ENCODE measurements at regions not wholly inside any gene's neighbourhood (a gene's known extent, or its start where the extent isn't known, plus 50 kb on each side); places are given as distances from the start of the nearest gene placed in this dataset.

GRCh38 chr4:11497972-11498371 is 69.3 kb upstream of the HS3ST1 start:
- Histone ChIP-seq H4K91ac (replicated peaks; ENCODE audit: insufficient read length, low read length) (no peak overlapping the region), H4K8ac (ENCODE audit: extremely low read depth, insufficient read depth, low read length) (no peak overlapping the region), H3K23me2 (ENCODE audit: low read depth, low read length) (no peaks in the 10 kb centered on the region), H3K4me1 (replicated peaks in 1 of 4; ENCODE audit: control insufficient read depth in 3 of 4, insufficient read depth in 4 of 4, low read length in 3 of 4) (no peaks in the 10 kb centered on the region), H3K18ac (ENCODE audit: extremely low read depth, low read length) (no peak overlapping the region), H3K9me3 (ENCODE audit: insufficient read depth in 2 of 2, low read depth in 1 of 2, low read length in 1 of 2) (peaks cover 3 to 4% of the 10 kb centered on the region in 2 experiments; a peak in 2 of 4 replicates), H3K79me2 (ENCODE audit: control insufficient read depth in 1 of 2, insufficient read depth in 2 of 2, low read length in 2 of 2) (no peaks in the 10 kb centered on the region), H3K36me3 (ENCODE audit: control insufficient read depth in 2 of 4, insufficient read depth in 4 of 4, low read length in 3 of 4) (peaks cover 0 to 2% (median 0%) of the 10 kb centered on the region in 4 experiments; a peak in 1 of 8 replicates), H2AK5ac (ENCODE audit: low read depth, low read length) (no peak overlapping the region), H2AFZ (ENCODE audit: low read length) (no peak overlapping the region), H2BK15ac (ENCODE audit: low read length) (no peak overlapping the region), H3K14ac (ENCODE audit: insufficient read length) (no peak overlapping the region), H4K20me1 (replicated peaks in 1 of 2; ENCODE audit: control insufficient read depth in 1 of 2, insufficient read depth in 2 of 2, low read length in 2 of 2) (no peaks in the 10 kb centered on the region), H4K5ac (ENCODE audit: insufficient read length, low read depth, low read length) (no peak overlapping the region), H3K4me3 (ENCODE audit: extremely low read depth in 1 of 4, insufficient read depth in 2 of 4, low read depth in 3 of 4, low read length in 4 of 4) (no peak overlapping the region), H3K23ac (ENCODE audit: insufficient read length) (no peak overlapping the region), H3K27me3 (replicated peaks in 1 of 4; ENCODE audit: control insufficient read depth in 3 of 4, extremely low read depth in 1 of 4, insufficient read depth in 3 of 4, low read length in 3 of 4) (no peaks in the 10 kb centered on the region), H2BK5ac (ENCODE audit: low read depth, low read length) (no peak overlapping the region), H2BK12ac (ENCODE audit: low read depth, low read length) (no peak overlapping the region), H3K4ac (replicated peaks; ENCODE audit: insufficient read length, low read depth, low read length) (no peak overlapping the region), H3K9ac (replicated peaks in 1 of 4; ENCODE audit: extremely low read depth in 1 of 4, low read depth in 3 of 4, low read length in 3 of 4) (no peak overlapping the region), H3K56ac (replicated peaks; ENCODE audit: insufficient read length, low read depth, low read length) (no peak overlapping the region), H2BK20ac (ENCODE audit: low read length) (no peak overlapping the region), H2BK120ac (replicated peaks; ENCODE audit: low read depth, low read length) (no peak overlapping the region), H3K27ac (ENCODE audit: low read depth, low read length) (no peak overlapping the region), H3K4me2 (ENCODE audit: insufficient read depth in 1 of 2, low read depth in 2 of 2, low read length in 2 of 2) (no peak overlapping the region), H3K79me1 (ENCODE audit: low read depth, low read length) (no peaks in the 10 kb centered on the region)
- FAIRE-seq: no peak
- WGBS, 2 experiments (ENCODE audit: extremely low coverage in 1 of 2, insufficient coverage in 1 of 2, insufficient read length in 1 of 2, insufficient replicate concordance in 2 of 2, low coverage in 1 of 2, low lambda C conversion rate in 2 of 2, missing lambda C conversion rate in 1 of 2): 91 to 100% methylated on average over 1 to 3 of the region's 3 CpGs
- ChIA-PET CTCF (ENCODE audit: partially characterized antibody) (interaction anchor here (1.3 kb wide), 1 partner anchor 13 kb away, joined by 5 read pairs; no protein-coding TSS in a partner anchor), POLR2A (ENCODE audit: partially characterized antibody) (no interaction called here)
- no peak for DNase-seq (ENCODE audit: low read depth in 1 of 2, low spot score in 2 of 2)
- no peak for TF ChIP-seq TAF7 (optimal IDR thresholded peaks at IDR 0.05; ENCODE audit: borderline replicate concordance, low read depth, low read length)
- TF ChIP-seq CBX5 (IDR thresholded peaks at IDR 0.05; ENCODE audit: low read depth, low read length): no peak
- no peak for TF ChIP-seq KDM5A (IDR thresholded peaks at IDR 0.05; ENCODE audit: low read length)
